ENCODE measurements at regions not wholly inside any gene's neighbourhood (a gene's known extent, or its start where the extent isn't known, plus 50 kb on each side); places are given as distances from the start of the nearest gene placed in this dataset.

GRCh38 chr6:94269256-94269655 is 849.9 kb upstream of the EPHA7 start:
- no peak for TF ChIP-seq ZC3H10 (CRISPR knock-in tag; IDR thresholded peaks at IDR 0.05)
- TF ChIP-seq OSR1 (CRISPR knock-in tag; IDR thresholded peaks at IDR 0.05) = no peak
- TF ChIP-seq CSDC2 (CRISPR knock-in tag; IDR thresholded peaks at IDR 0.05) = no peak
- TF ChIP-seq CSRNP3 (CRISPR knock-in tag; IDR thresholded peaks at IDR 0.05) = no peak
- TF ChIP-seq ISL1 (CRISPR knock-in tag; IDR thresholded peaks at IDR 0.05) = no peak
- no peak for TF ChIP-seq RARB (CRISPR knock-in tag; IDR thresholded peaks at IDR 0.05)
- no peak for TF ChIP-seq GLIS3 (CRISPR knock-in tag; IDR thresholded peaks at IDR 0.05)
- TF ChIP-seq ZFP30 (CRISPR knock-in tag; IDR thresholded peaks at IDR 0.05) = no peak
- TF ChIP-seq PATZ1 (CRISPR knock-in tag; IDR thresholded peaks at IDR 0.05; ENCODE audit: borderline replicate concordance) = no peak
- TF ChIP-seq TCF4 (CRISPR knock-in tag; IDR thresholded peaks at IDR 0.05; ENCODE audit: borderline replicate concordance) = no peak
- no peak for TF ChIP-seq ZNF70 (CRISPR knock-in tag; IDR thresholded peaks at IDR 0.05)
- no peak for TF ChIP-seq ZNF565 (CRISPR knock-in tag; conservative IDR thresholded peaks at IDR 0.05; ENCODE audit: low read depth)
- TF ChIP-seq PPARA (CRISPR knock-in tag; IDR thresholded peaks at IDR 0.05; ENCODE audit: borderline replicate concordance) = no peak
- TF ChIP-seq ZFP3 (CRISPR knock-in tag; IDR thresholded peaks at IDR 0.05) = no peak
- no peak for TF ChIP-seq ARNTL (CRISPR knock-in tag; IDR thresholded peaks at IDR 0.05; ENCODE audit: borderline replicate concordance, low read depth)
- TF ChIP-seq SNAI2 (CRISPR knock-in tag; IDR thresholded peaks at IDR 0.05) = no peak
- TF ChIP-seq ZNF8 (CRISPR knock-in tag; IDR thresholded peaks at IDR 0.05) = no peak
- TF ChIP-seq, protein P1, sequence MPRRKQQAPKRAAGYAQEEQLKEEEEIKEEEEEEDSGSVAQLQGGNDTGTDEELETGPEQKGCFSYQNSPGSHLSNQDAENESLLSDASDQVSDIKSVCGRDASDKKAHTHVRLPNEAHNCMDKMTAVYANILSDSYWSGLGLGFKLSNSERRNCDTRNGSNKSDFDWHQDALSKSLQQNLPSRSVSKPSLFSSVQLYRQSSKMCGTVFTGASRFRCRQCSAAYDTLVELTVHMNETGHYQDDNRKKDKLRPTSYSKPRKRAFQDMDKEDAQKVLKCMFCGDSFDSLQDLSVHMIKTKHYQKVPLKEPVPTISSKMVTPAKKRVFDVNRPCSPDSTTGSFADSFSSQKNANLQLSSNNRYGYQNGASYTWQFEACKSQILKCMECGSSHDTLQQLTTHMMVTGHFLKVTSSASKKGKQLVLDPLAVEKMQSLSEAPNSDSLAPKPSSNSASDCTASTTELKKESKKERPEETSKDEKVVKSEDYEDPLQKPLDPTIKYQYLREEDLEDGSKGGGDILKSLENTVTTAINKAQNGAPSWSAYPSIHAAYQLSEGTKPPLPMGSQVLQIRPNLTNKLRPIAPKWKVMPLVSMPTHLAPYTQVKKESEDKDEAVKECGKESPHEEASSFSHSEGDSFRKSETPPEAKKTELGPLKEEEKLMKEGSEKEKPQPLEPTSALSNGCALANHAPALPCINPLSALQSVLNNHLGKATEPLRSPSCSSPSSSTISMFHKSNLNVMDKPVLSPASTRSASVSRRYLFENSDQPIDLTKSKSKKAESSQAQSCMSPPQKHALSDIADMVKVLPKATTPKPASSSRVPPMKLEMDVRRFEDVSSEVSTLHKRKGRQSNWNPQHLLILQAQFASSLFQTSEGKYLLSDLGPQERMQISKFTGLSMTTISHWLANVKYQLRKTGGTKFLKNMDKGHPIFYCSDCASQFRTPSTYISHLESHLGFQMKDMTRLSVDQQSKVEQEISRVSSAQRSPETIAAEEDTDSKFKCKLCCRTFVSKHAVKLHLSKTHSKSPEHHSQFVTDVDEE (CRISPR knock-in tag; IDR thresholded peaks at IDR 0.05) = no peak
- no peak for TF ChIP-seq TOX (CRISPR knock-in tag; IDR thresholded peaks at IDR 0.05; ENCODE audit: borderline replicate concordance)
- ATAC-seq = no peak

DNA sequence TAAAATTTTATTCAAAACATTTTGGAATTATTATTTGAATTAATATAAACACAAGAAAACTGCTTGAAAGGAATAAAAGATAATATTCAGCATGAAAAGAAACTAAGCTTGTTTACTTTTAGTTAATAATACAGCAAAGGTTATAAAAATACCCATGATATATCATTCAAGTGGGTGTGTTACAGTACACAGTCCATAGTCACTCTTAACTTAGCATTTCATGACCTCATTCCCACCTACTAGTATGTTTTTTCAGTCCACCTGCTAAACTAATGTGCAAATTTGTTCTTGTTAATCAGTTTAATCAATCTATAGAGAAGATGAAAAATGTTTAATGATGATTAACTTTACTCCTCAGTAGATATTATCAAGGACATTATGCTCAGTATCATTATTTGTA is 841.4 kb upstream of the EPHA7 start:
- TF ChIP-seq SNAI2 (CRISPR knock-in tag; IDR thresholded peaks at IDR 0.05) (no peak), TCF4 (CRISPR knock-in tag; IDR thresholded peaks at IDR 0.05; ENCODE audit: borderline replicate concordance) (no peak), BACH2 (CRISPR knock-in tag; IDR thresholded peaks at IDR 0.05; ENCODE audit: borderline replicate concordance) (no peak), ZNF70 (CRISPR knock-in tag; IDR thresholded peaks at IDR 0.05) (no peak), GLIS3 (CRISPR knock-in tag; IDR thresholded peaks at IDR 0.05) (no peak), ZFP30 (CRISPR knock-in tag; IDR thresholded peaks at IDR 0.05) (no peak), CSRNP3 (CRISPR knock-in tag; IDR thresholded peaks at IDR 0.05) (no peak), PATZ1 (CRISPR knock-in tag; IDR thresholded peaks at IDR 0.05; ENCODE audit: borderline replicate concordance) (no peak), ZNF8 (CRISPR knock-in tag; IDR thresholded peaks at IDR 0.05) (no peak), ZFP3 (CRISPR knock-in tag; IDR thresholded peaks at IDR 0.05) (no peak), TOX (CRISPR knock-in tag; IDR thresholded peaks at IDR 0.05; ENCODE audit: borderline replicate concordance) (no peak), ARNTL (CRISPR knock-in tag; IDR thresholded peaks at IDR 0.05; ENCODE audit: borderline replicate concordance, low read depth) (no peak), RARB (CRISPR knock-in tag; IDR thresholded peaks at IDR 0.05) (no peak), OSR1 (CRISPR knock-in tag; IDR thresholded peaks at IDR 0.05) (no peak), CSDC2 (CRISPR knock-in tag; IDR thresholded peaks at IDR 0.05) (no peak)
- TF ChIP-seq, protein P2, sequence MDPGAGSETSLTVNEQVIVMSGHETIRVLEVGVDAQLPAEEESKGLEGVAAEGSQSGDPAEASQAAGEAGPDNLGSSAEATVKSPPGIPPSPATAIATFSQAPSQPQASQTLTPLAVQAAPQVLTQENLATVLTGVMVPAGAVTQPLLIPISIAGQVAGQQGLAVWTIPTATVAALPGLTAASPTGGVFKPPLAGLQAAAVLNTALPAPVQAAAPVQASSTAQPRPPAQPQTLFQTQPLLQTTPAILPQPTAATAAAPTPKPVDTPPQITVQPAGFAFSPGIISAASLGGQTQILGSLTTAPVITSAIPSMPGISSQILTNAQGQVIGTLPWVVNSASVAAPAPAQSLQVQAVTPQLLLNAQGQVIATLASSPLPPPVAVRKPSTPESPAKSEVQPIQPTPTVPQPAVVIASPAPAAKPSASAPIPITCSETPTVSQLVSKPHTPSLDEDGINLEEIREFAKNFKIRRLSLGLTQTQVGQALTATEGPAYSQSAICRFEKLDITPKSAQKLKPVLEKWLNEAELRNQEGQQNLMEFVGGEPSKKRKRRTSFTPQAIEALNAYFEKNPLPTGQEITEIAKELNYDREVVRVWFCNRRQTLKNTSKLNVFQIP (CRISPR knock-in tag; IDR thresholded peaks at IDR 0.05; ENCODE audit: borderline replicate concordance, low read depth) = no peak
- no peak for ATAC-seq

Data from SK-N-SH treated with all-trans-retinoic acid at 6 μM for 48 hours (cell line).